ENCODE measurements at regions not wholly inside any gene's neighbourhood (a gene's known extent, or its start where the extent isn't known, plus 50 kb on each side); places are given as distances from the start of the nearest gene placed in this dataset.
"Not testable (repeated sequence)": the region's sequence is repeated elsewhere in the genome, so short reads cannot be mapped to it uniquely, and the experiment has no call there.

DNA sequence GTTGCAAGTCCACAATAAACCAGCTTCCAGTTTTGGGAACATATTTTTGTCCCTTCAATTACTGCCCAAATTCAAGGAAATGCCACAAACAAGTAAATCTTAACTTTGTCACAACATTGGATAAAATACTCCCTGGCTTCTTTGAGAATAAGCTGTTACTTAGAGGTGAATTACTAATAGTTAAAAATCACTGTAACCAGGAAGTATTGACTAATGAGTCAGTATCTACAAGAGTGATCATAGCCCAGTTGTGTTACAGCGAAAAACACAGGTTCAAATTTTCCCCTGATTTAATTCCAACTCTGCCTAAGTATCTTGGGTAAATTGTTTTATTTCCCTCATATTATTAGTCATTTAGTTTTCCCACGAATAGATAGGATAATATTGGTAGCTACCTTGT lies 291.2 kb upstream of the PPARGC1A start:
- no peak overlapping the region for H3K4me3 ChIP-seq (ENCODE audit: low read length)
- no peak overlapping the region for H3K9ac ChIP-seq (ENCODE audit: low read length)
- no peaks in the 10 kb centered on the region for H3K36me3 ChIP-seq (ENCODE audit: control insufficient read depth, insufficient read depth, low read length)
- H3K9me3 ChIP-seq (ENCODE audit: control insufficient read depth, low read length) = no peaks in the 10 kb centered on the region
- no peaks in the 10 kb centered on the region for H3K4me1 ChIP-seq (ENCODE audit: control insufficient read depth, insufficient read depth, low read length)
- no peaks in the 10 kb centered on the region for H3K27me3 ChIP-seq (ENCODE audit: control insufficient read depth, insufficient read depth, low read length)

DNA sequence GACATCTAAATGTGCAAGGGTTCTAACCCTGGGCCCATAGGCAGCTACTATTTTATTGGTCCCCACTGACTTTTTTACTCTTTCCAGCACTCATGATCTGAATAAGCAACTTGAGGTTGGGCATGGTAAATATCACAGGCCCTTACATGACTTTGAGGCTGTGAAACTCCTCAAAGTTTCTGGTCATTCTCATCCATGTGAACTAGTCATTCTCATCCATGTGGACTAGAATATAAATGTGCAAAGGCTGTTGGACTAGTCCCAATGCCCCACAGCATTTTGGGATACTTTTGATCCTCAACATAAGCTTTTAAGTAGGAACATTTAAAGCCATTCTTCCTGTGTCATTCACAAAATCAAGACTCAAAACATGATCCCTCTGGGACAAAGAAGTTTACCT lies 290.7 kb upstream of the PPARGC1A start:
- H3K9me3 ChIP-seq (ENCODE audit: control insufficient read depth, low read length) = no peaks in the 10 kb centered on the region
- no peaks in the 10 kb centered on the region for H3K27me3 ChIP-seq (ENCODE audit: control insufficient read depth, insufficient read depth, low read length)
- H3K36me3 ChIP-seq (ENCODE audit: control insufficient read depth, insufficient read depth, low read length) = no peaks in the 10 kb centered on the region
- no peak overlapping the region for H3K4me3 ChIP-seq (ENCODE audit: low read length)
- no peak overlapping the region for H3K9ac ChIP-seq (ENCODE audit: low read length)
- no peaks in the 10 kb centered on the region for H3K4me1 ChIP-seq (ENCODE audit: control insufficient read depth, insufficient read depth, low read length)

DNA sequence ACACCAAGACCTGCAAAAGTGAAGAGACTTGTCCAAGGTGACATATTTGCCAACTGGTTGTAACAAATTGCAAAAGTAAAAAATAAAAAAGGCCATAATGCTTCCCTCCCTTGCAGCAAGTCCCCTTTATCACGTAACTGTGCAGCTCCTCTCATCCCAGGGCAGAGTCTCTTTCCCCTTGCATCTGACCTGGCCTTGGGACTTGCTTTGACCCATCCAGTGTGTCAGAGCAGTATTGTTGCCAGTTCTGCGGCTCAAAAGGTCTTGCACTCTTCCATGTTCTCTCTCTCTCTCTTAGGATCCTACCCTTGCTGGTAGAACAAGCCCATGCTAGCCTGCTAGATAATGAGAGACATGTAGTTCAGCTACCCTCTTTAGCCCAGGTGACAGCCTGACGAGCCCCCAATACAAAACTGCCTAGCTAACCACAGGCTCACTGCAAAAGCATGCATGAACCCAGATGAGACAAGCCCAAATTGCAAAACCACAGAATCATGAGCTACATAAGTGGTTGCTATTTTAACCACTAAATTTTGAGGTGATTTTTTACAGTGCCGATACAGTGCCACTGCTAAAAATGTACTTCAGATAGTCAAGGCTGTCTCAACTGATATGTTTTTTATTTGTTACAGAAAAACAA lies 289.5 kb upstream of the PPARGC1A start:
- no peaks in the 10 kb centered on the region for H3K27me3 ChIP-seq (ENCODE audit: control insufficient read depth, insufficient read depth, low read length)
- no peaks in the 10 kb centered on the region for H3K4me1 ChIP-seq (ENCODE audit: control insufficient read depth, insufficient read depth, low read length)
- H3K36me3 ChIP-seq (ENCODE audit: control insufficient read depth, insufficient read depth, low read length) = no peaks in the 10 kb centered on the region
- H3K9me3 ChIP-seq (ENCODE audit: control insufficient read depth, low read length) = no peaks in the 10 kb centered on the region
- H3K9ac ChIP-seq (ENCODE audit: low read length) = no peak overlapping the region
- H3K4me3 ChIP-seq (ENCODE audit: low read length) = no peak overlapping the region

DNA sequence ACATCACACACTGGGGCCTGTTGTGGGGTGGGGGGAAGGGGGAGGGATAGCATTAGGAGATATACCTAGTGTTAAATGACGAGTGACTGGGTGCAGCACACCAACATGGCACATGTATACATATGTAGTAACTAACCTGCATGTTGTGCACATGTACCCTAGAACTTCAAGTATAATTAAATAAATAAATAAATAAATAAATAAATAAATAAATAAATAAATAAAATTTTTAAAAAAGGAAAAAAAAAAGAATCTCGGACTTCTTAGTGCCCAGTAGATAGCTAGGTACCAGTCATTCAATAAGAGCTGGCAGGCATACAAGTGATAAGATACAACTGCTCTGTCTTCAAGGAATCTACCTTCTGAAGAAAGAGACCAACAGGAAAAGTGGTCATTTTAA lies 287.6 kb upstream of the PPARGC1A start:
- not testable (repeated sequence) for H3K4me3 ChIP-seq (ENCODE audit: low read length); H3K9ac ChIP-seq (ENCODE audit: low read length)

DNA sequence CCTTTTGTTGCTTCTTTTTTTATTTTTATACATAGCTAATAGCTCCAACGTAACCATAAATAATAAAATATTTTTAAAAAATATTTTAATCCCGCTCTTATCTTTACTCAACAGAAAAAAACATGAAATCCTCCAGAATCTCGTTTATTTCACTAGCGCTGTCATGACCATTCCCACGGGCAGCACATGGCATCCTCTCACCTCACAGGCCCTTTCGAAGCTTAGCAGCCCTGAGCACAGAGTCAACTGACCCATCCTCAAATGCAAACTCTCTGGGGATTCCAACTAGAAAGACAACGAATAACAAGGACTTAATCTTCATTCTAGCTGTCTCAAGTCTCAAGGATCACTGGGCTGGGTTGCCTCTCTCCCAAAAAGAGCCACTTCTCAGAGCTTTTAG lies 285.9 kb upstream of the PPARGC1A start:
- Histone ChIP-seq H3K4me1 (ENCODE audit: control insufficient read depth, insufficient read depth, low read length) (no peaks in the 10 kb centered on the region), H3K9ac (ENCODE audit: low read length) (no peak overlapping the region)

More for the DNA sequence above, 287.6 kb upstream of the PPARGC1A start:
- not testable (repeated sequence) for H3K36me3 ChIP-seq (ENCODE audit: control insufficient read depth, insufficient read depth, low read length); H3K4me1 ChIP-seq (ENCODE audit: control insufficient read depth, insufficient read depth, low read length); H3K27me3 ChIP-seq (ENCODE audit: control insufficient read depth, insufficient read depth, low read length); H3K9me3 ChIP-seq (ENCODE audit: control insufficient read depth, low read length)

DNA sequence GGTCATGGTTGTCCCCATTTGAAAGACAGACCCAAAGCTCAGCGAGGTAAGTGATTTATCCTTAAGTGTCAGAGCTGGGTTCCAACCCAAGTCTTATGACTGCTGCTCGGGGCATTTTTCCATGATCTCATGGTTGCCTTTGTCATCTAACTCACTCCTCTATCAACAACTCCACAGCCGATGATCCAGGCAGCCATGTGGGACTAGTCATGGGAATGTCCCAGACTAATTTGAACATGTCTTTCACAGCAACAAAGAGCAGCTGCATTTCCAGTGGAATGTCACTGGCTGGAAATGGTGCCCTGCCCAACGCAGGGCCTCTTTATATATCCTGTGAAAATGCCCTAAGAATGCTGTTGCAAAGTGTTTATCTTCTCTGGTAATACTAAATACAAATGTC lies 284.8 kb upstream of the PPARGC1A start:
- Histone ChIP-seq H3K36me3 (ENCODE audit: control insufficient read depth, insufficient read depth, low read length) (no peaks in the 10 kb centered on the region), H3K9me3 (ENCODE audit: control insufficient read depth, low read length) (no peaks in the 10 kb centered on the region), H3K4me3 (ENCODE audit: low read length) (no peak overlapping the region), H3K4me1 (ENCODE audit: control insufficient read depth, insufficient read depth, low read length) (no peaks in the 10 kb centered on the region), H3K27me3 (ENCODE audit: control insufficient read depth, insufficient read depth, low read length) (no peaks in the 10 kb centered on the region), H3K9ac (ENCODE audit: low read length) (no peak overlapping the region)

More for the DNA sequence above, 285.9 kb upstream of the PPARGC1A start:
- Histone ChIP-seq H3K27me3 (ENCODE audit: control insufficient read depth, insufficient read depth, low read length) (no peaks in the 10 kb centered on the region), H3K36me3 (ENCODE audit: control insufficient read depth, insufficient read depth, low read length) (no peaks in the 10 kb centered on the region), H3K9me3 (ENCODE audit: control insufficient read depth, low read length) (no peaks in the 10 kb centered on the region), H3K4me3 (ENCODE audit: low read length) (no peak overlapping the region)

DNA sequence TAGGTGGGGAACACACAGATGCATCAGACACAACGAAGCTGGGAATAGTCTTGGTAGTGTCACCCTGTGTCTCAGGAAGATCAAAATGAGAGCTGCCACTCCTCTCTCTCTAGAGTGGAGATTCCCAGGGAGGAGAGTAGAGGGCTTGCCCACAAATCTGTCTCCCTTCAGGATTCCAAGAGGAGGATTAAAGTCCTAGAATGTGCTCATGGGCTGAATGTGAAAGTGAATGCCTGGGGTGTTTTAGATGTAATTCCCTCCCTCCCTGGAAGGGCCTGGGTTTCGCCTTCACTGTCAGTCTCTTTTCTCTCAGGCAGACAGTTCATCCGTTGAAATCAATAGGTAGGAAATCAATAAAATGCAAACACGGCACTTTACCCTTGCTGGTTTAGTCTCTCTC lies 282.6 kb upstream of the PPARGC1A start:
- no peak overlapping the region for H3K9ac ChIP-seq (ENCODE audit: low read length)

DNA sequence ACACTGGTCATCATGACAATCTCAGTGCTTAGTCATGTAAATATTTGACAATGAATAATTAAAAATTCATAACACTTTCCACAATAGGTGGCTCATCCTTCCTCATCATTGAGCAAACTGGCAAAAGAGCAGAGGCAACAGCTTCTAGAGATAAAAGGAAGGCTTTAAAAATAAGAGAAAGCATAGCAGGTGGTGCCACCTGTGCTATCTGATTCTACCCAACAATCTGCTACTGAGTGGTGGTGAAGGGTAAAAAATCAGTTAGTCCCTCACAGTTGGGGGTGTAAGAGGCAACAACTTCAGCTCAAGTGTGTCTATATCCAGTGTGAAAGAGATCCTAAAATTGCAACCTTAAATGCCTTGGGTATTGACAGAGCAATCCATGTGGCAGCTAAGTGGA lies 280.1 kb upstream of the PPARGC1A start:
- no peaks in the 10 kb centered on the region for H3K9me3 ChIP-seq (ENCODE audit: control insufficient read depth, low read length)
- H3K4me3 ChIP-seq (ENCODE audit: low read length) = no peak overlapping the region
- no peaks in the 10 kb centered on the region for H3K27me3 ChIP-seq (ENCODE audit: control insufficient read depth, insufficient read depth, low read length)
- H3K9ac ChIP-seq (ENCODE audit: low read length) = no peak overlapping the region
- no peaks in the 10 kb centered on the region for H3K4me1 ChIP-seq (ENCODE audit: control insufficient read depth, insufficient read depth, low read length)
- no peaks in the 10 kb centered on the region for H3K36me3 ChIP-seq (ENCODE audit: control insufficient read depth, insufficient read depth, low read length)

More for the DNA sequence above, 282.6 kb upstream of the PPARGC1A start:
- Histone ChIP-seq H3K36me3 (ENCODE audit: control insufficient read depth, insufficient read depth, low read length) (no peaks in the 10 kb centered on the region), H3K9me3 (ENCODE audit: control insufficient read depth, low read length) (no peaks in the 10 kb centered on the region), H3K4me3 (ENCODE audit: low read length) (no peak overlapping the region), H3K4me1 (ENCODE audit: control insufficient read depth, insufficient read depth, low read length) (no peaks in the 10 kb centered on the region), H3K27me3 (ENCODE audit: control insufficient read depth, insufficient read depth, low read length) (no peaks in the 10 kb centered on the region)

DNA sequence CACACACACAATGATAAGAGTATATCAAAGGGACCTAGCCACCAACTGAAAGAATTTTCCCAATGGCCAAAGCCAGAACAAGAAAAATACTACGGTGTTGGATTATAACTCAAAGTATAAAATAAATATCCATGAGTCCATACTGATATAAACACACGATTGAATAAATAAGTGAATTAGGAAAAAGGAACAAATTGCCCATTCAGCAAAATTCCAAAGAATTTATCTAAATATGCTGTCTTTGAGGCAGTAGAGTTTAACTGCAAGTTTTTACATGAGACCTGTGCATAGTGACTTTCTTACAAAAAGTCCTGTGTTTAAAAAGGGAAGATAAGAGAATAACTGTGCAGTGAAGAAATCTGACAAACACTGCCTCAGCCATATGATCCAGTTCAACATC lies 278.8 kb upstream of the PPARGC1A start:
- H3K9me3 ChIP-seq (ENCODE audit: control insufficient read depth, low read length) = no peaks in the 10 kb centered on the region
- H3K27me3 ChIP-seq (ENCODE audit: control insufficient read depth, insufficient read depth, low read length) = no peaks in the 10 kb centered on the region
- H3K4me1 ChIP-seq (ENCODE audit: control insufficient read depth, insufficient read depth, low read length) = no peaks in the 10 kb centered on the region
- H3K36me3 ChIP-seq (ENCODE audit: control insufficient read depth, insufficient read depth, low read length) = no peaks in the 10 kb centered on the region
- no peak overlapping the region for H3K9ac ChIP-seq (ENCODE audit: low read length)
- no peak overlapping the region for H3K4me3 ChIP-seq (ENCODE audit: low read length)

DNA sequence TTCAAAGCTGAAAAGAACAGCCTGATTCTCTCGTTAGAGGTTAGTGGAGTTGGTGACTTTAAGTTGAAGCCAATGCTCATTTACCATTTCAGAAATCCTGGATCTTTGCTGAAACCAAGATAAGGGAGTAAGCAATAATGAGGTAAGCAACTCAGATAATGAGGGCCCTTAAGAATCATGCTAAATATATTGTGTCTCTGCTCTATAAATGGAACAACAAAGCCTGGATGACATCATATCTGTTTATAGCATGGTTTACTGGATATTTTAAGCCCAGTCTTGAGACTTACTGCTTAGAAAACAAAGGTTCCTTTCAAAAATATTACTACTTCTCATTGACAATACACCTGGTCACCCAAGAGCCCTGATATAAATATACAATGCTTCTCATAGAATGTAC lies 276.7 kb upstream of the PPARGC1A start:
- no peak overlapping the region for H3K9ac ChIP-seq (ENCODE audit: low read length)
- H3K9me3 ChIP-seq (ENCODE audit: control insufficient read depth, low read length) = no peaks in the 10 kb centered on the region
- no peak overlapping the region for H3K4me3 ChIP-seq (ENCODE audit: low read length)
- no peaks in the 10 kb centered on the region for H3K27me3 ChIP-seq (ENCODE audit: control insufficient read depth, insufficient read depth, low read length)
- H3K36me3 ChIP-seq (ENCODE audit: control insufficient read depth, insufficient read depth, low read length) = no peaks in the 10 kb centered on the region
- no peaks in the 10 kb centered on the region for H3K4me1 ChIP-seq (ENCODE audit: control insufficient read depth, insufficient read depth, low read length)

DNA sequence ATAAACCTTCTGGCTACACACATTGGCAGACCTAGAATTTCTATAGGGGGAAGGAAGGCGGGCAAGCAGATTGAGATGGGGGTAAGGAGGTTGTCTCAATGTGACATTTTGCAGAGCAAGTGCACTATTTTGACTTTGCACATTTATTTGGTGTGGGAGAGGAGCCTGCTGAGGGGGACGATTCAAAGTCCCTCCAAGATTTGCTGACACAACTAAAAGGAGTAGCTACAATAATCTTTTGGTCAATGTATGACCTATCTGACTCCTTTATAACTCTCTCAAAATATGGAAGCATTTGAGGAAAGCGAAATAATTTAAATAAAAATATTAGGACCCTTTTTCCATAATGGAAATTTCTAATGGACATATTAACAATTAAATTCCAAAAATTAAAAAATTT lies 274.9 kb upstream of the PPARGC1A start:
- Histone ChIP-seq H3K9me3 (ENCODE audit: control insufficient read depth, low read length) (no peaks in the 10 kb centered on the region), H3K4me1 (ENCODE audit: control insufficient read depth, insufficient read depth, low read length) (no peaks in the 10 kb centered on the region), H3K36me3 (ENCODE audit: control insufficient read depth, insufficient read depth, low read length) (no peaks in the 10 kb centered on the region), H3K9ac (ENCODE audit: low read length) (no peak overlapping the region), H3K27me3 (ENCODE audit: control insufficient read depth, insufficient read depth, low read length) (no peaks in the 10 kb centered on the region), H3K4me3 (ENCODE audit: low read length) (no peak overlapping the region)

DNA sequence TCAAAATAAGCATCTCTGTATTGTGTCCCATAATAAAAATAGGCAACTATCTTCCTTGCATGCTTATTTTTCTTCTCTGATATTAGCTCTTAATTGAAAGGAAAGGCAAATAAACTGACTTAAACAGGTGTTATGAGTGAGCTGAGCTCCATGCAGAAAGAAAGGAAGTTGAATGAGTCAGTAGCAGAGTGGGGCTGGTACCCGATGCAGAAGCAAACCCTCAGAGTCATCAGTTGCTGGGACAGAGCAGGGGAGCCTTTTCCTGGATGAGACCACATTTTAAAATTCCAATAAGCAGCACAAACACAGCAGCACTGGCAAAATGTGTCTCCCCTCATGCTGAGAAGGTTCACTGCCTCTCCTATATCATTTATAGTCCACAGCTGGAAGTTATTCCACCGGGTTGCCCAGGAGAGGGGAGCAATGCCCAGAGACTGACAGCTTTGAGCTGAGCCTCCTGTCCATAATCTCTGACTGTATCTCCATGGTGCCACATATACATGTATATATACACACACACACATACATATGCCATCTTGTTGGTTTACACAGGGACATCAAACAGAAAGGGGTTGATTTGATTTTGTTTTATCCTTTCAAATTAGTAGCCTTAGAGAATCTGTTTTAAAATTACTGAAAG lies 274.3 kb upstream of the PPARGC1A start:
- no peak overlapping the region for H3K4me3 ChIP-seq (ENCODE audit: low read length)
- no peaks in the 10 kb centered on the region for H3K9me3 ChIP-seq (ENCODE audit: control insufficient read depth, low read length)
- no peaks in the 10 kb centered on the region for H3K4me1 ChIP-seq (ENCODE audit: control insufficient read depth, insufficient read depth, low read length)
- no peak overlapping the region for H3K9ac ChIP-seq (ENCODE audit: low read length)
- H3K36me3 ChIP-seq (ENCODE audit: control insufficient read depth, insufficient read depth, low read length) = no peaks in the 10 kb centered on the region
- H3K27me3 ChIP-seq (ENCODE audit: control insufficient read depth, insufficient read depth, low read length) = no peaks in the 10 kb centered on the region

DNA sequence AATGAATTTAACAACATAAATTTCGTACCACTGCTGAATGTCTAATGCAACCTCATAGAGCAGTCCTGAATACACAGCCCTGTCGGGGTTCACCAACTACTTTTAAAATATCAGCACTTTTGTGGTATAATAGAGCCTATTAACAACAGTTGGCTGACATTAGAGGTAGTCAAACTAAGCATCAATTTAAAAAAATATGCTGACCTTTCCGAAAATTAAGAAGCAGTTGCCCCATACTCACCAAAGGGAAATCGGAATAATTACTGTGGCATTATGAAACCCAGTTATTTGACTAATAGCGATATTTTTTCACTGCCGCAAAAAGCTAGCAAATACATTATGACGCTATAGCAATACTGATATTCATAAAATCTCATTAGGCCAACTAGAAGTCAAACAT lies 273.5 kb upstream of the PPARGC1A start:
- H3K36me3 ChIP-seq (ENCODE audit: control insufficient read depth, insufficient read depth, low read length) = no peaks in the 10 kb centered on the region
- no peak overlapping the region for H3K4me3 ChIP-seq (ENCODE audit: low read length)
- H3K9me3 ChIP-seq (ENCODE audit: control insufficient read depth, low read length) = no peaks in the 10 kb centered on the region
- no peaks in the 10 kb centered on the region for H3K27me3 ChIP-seq (ENCODE audit: control insufficient read depth, insufficient read depth, low read length)
- H3K4me1 ChIP-seq (ENCODE audit: control insufficient read depth, insufficient read depth, low read length) = no peaks in the 10 kb centered on the region
- no peak overlapping the region for H3K9ac ChIP-seq (ENCODE audit: low read length)

Measured in mucosa of stomach (tissue), 1 donor.